Fibroblast of villous mesenchyme (primary cell): ENCODE measurements at regions not wholly inside any gene's neighbourhood (a gene's known extent, or its start where the extent isn't known, plus 50 kb on each side); places are given as distances from the start of the nearest gene placed in this dataset.
"Not testable (repeated sequence)": the region's sequence is repeated elsewhere in the genome, so short reads cannot be mapped to it uniquely, and the experiment has no call there.

Experiments used
- DNase-seq: peaks from one replicate; pipeline ENCODE4 v3.0.0-alpha.2; 2010; ENCODE audit warnings: low read depth
- H3K4me3 ChIP-seq: 2 replicates; pipeline ENCODE4 v1.5.1; 2011; ENCODE audit warnings: low read depth, mild to moderate bottlenecking, low read length
- CTCF ChIP-seq: IDR thresholded peaks from 2 replicates; pipeline ENCODE4 v1.5.1; 2012; ENCODE audit warnings: low read depth, mild to moderate bottlenecking, low read length; ENCODE audit not compliant: insufficient read depth

- DNase-seq, H3K4me3 ChIP-seq: not testable (repeated sequence)
Measured at GRCh38 chr15:20388161-20388560, 153.4 kb downstream of the GOLGA6L6 start.

- no peak overlapping the region for H3K4me3 ChIP-seq
- no peak for DNase-seq
- no peak for TF ChIP-seq CTCF
Measured at GRCh38 chr15:20386198-20386597, 155.4 kb downstream of the GOLGA6L6 start.

GRCh38 chr15:20380199-20380598 lies 161.4 kb downstream of the GOLGA6L6 start:
- H3K4me3 ChIP-seq, DNase-seq: not testable (repeated sequence)

GRCh38 chr15:20376872-20377271 lies 164.7 kb downstream of the GOLGA6L6 start:
- no peak for TF ChIP-seq CTCF
- no peak for DNase-seq
- no peak overlapping the region for H3K4me3 ChIP-seq

- H3K4me3 ChIP-seq, DNase-seq: not testable (repeated sequence)
Measured at GRCh38 chr15:20372416-20372815, 169.2 kb downstream of the GOLGA6L6 start.

DNA sequence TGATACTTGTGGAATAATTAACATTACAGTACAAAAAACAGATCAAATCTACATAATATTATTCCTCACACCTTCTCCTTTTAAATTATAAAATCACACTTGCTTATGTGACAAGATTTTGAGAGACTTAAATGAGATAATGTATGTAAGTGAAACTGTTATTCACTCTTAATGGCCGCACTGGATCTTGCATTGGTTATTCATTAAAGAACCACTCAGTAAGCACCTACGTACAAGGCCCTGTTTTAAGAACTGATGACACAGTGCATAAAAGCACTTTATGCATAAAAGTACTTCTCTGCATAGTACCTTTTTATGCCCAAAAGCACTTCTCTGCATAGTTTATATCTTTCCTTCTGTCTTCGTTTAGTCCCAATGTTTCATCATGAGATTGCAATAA lies 172.1 kb downstream of the GOLGA6L6 start:
- no peak overlapping the region for H3K4me3 ChIP-seq
- TF ChIP-seq CTCF: no peak
- no peak for DNase-seq

- DNase-seq: no peak
- no peak overlapping the region for H3K4me3 ChIP-seq
- TF ChIP-seq CTCF: no peak
Measured at GRCh38 chr15:20368974-20369373, 172.6 kb downstream of the GOLGA6L6 start.

GRCh38 chr15:20367093-20367492 lies 174.5 kb downstream of the GOLGA6L6 start:
- no peak for DNase-seq
- no peak for TF ChIP-seq CTCF
- H3K4me3 ChIP-seq: no peak overlapping the region

GRCh38 chr15:20363591-20363990 lies 178.0 kb downstream of the GOLGA6L6 start:
- not testable (repeated sequence) for DNase-seq, H3K4me3 ChIP-seq
